Heart left ventricle (tissue), 13 donors: ENCODE measurements at regions not wholly inside any gene's neighbourhood (a gene's known extent, or its start where the extent isn't known, plus 50 kb on each side); places are given as distances from the start of the nearest gene placed in this dataset.

Experiments
- CTCF ChIP-seq, 12 donors: fragments of 200-600 bp; sonication (generic) in 4 of 12; IDR thresholded peaks; one replicate each; pipeline versions ENCODE4 v1.5.0 to v1.8.0; 2018 to 2022; ENCODE audit warnings: antibody characterized with exemption in 12 of 12, mild to moderate bottlenecking in 5 of 12
- POLR2A ChIP-seq, 2 donors: fragments of 450-650 bp; IDR thresholded peaks; one replicate each; pipeline ENCODE4 v1.6.1; 2017; ENCODE audit warnings: antibody characterized with exemption in 2 of 2, mild to moderate bottlenecking in 2 of 2, moderate library complexity in 2 of 2
- donor health status: ischemic (EF 13 %, LVEDD 7.1; RV severe dilation, severe dysfunction).
- donor health status: DM: no; HTN: yes; CAD: no.
- donor health status: DM: no; HTN: no; CAD: no.
- donor health status: ischemic (EF 25% LVEDD 6.9; RV normal size, moderate dysfunction).
- donor health status: ischemic (EF 25% LVEDD 5.7; RV mildly dilated, moderate dysfunction).
- donor health status: ischemic (EF 35%, LVEDD 5.7; RV mildly dilated, moderate dysfunction).
- donor health status: nonischemic (EF 11% LVEDD 7.7; RV severe dilation, severe dysfunction).
- donor health status: DM: yes; HTN: yes; CAD: no.
- donor health status: PGD.
- donor health status: ischemic (EF 29% LVEDD 5.4; RV normal size, mild dysfunction).
- donor health status: nonischemic (EF 23%, LVEDD 6.1; RV moderate dilation, normal function).

- no peak for TF ChIP-seq CTCF (IDR thresholded peaks at IDR 0.05)
- no peak for TF ChIP-seq POLR2A (IDR thresholded peaks at IDR 0.05)
Observed at GRCh38 chr19:31784671-31785101, 435.4 kb upstream of the TSHZ3 start.
